SK-N-SH treated with all-trans-retinoic acid at 6 μM for 48 hours (cell line): ENCODE measurements at regions not wholly inside any gene's neighbourhood (a gene's known extent, or its start where the extent isn't known, plus 50 kb on each side); places are given as distances from the start of the nearest gene placed in this dataset.

ENCODE experiments used
- ATAC-seq: fragments of 200-7000 bp; cut with Tn5 transposase; 3 replicates; pipeline ENCODE4 v1.9.1; 2020; ENCODE audit warnings: mild to moderate bottlenecking, moderate library complexity
- BACH2 ChIP-seq: fragments of 250-450 bp; sonication (Bioruptor Pico); IDR thresholded peaks from 2 replicates; pipeline ENCODE4 v1.9.0; 2021; ENCODE audit warnings: mild to moderate bottlenecking, borderline replicate concordance
- CSDC2 ChIP-seq: fragments of 250-450 bp; sonication (Bioruptor Pico); IDR thresholded peaks from 2 replicates; pipeline ENCODE4 v1.5.0; 2020; ENCODE audit warnings: mild to moderate bottlenecking, moderate library complexity
- ESRRG ChIP-seq: fragments of 250-450 bp; sonication (Bioruptor Pico); IDR thresholded peaks from 2 replicates; pipeline ENCODE4 v1.6.1; 2021; ENCODE audit warnings: mild to moderate bottlenecking
- GLIS3 ChIP-seq: fragments of 250-450 bp; sonication (Bioruptor Pico); IDR thresholded peaks from 2 replicates; pipeline ENCODE4 v1.5.0; 2020; ENCODE audit warnings: mild to moderate bottlenecking, moderate library complexity
- ISL1 ChIP-seq: fragments of 250-450 bp; sonication (Bioruptor Pico); IDR thresholded peaks from 2 replicates; pipeline ENCODE4 v2.1.2; 2022; ENCODE audit warnings: mild to moderate bottlenecking, moderate library complexity
- OSR1 ChIP-seq: fragments of 250-450 bp; sonication (Bioruptor Pico); IDR thresholded peaks from 2 replicates; pipeline ENCODE4 v1.8.0; 2022; ENCODE audit warnings: moderate library complexity, mild to moderate bottlenecking, inconsistent platforms
- PATZ1 ChIP-seq: fragments of 250-450 bp; sonication (Bioruptor Pico); IDR thresholded peaks from 2 replicates; pipeline ENCODE4 v1.8.0; 2020; ENCODE audit warnings: mild to moderate bottlenecking, moderate library complexity, borderline replicate concordance
- POU6F1 ChIP-seq: fragments of 250-450 bp; sonication (Bioruptor Pico); IDR thresholded peaks from 2 replicates; pipeline ENCODE4 v1.8.0; 2021; ENCODE audit warnings: low read depth, mild to moderate bottlenecking, moderate library complexity, borderline replicate concordance
- PPARA ChIP-seq: fragments of 250-450 bp; sonication (Bioruptor Pico); IDR thresholded peaks from 2 replicates; pipeline ENCODE4 v1.5.0; 2020; ENCODE audit warnings: mild to moderate bottlenecking, borderline replicate concordance
- RARB ChIP-seq: fragments of 250-450 bp; sonication (Bioruptor Pico); IDR thresholded peaks from 2 replicates; pipeline ENCODE4 v1.8.0; 2021; ENCODE audit warnings: mild to moderate bottlenecking, moderate library complexity
- SNAI2 ChIP-seq: fragments of 250-450 bp; sonication (Bioruptor Pico); IDR thresholded peaks from 2 replicates; pipeline ENCODE4 v1.5.0; 2020; ENCODE audit warnings: mild to moderate bottlenecking, moderate library complexity
- TCF4 ChIP-seq: fragments of 250-450 bp; sonication (Bioruptor Pico); IDR thresholded peaks from 2 replicates; pipeline ENCODE4 v1.8.0; 2021; ENCODE audit warnings: mild to moderate bottlenecking, moderate library complexity, borderline replicate concordance
- TOX ChIP-seq: fragments of 250-450 bp; sonication (Bioruptor Pico); IDR thresholded peaks from 2 replicates; pipeline ENCODE4 v1.8.0; 2021; ENCODE audit warnings: mild to moderate bottlenecking, moderate library complexity, borderline replicate concordance
- TSHZ2 ChIP-seq: fragments of 250-450 bp; sonication (Bioruptor Pico); IDR thresholded peaks from 2 replicates; pipeline ENCODE4 v1.5.0; 2020; ENCODE audit warnings: mild to moderate bottlenecking, moderate library complexity
- ZC3H10 ChIP-seq: fragments of 250-450 bp; sonication (Bioruptor Pico); IDR thresholded peaks from 2 replicates; pipeline ENCODE4 v1.5.1; 2021; ENCODE audit warnings: mild to moderate bottlenecking, moderate library complexity
- ZFP3 ChIP-seq: fragments of 250-450 bp; sonication (Bioruptor Pico); IDR thresholded peaks from 2 replicates; pipeline ENCODE4 v1.5.0; 2020; ENCODE audit warnings: mild to moderate bottlenecking, moderate library complexity
- ZFP30 ChIP-seq: fragments of 450-650 bp; formaldehyde crosslinking; IDR thresholded peaks from 2 replicates; pipeline ENCODE4 v1.5.0; 2022; ENCODE audit warnings: mild to moderate bottlenecking, moderate library complexity
- ZNF565 ChIP-seq: fragments of 450-650 bp; formaldehyde crosslinking; conservative IDR thresholded peaks from 2 replicates; pipeline ENCODE4 v1.5.0; 2020; ENCODE audit warnings: low read depth, mild to moderate bottlenecking, moderate library complexity
- ZNF70 ChIP-seq: fragments of 450-650 bp; formaldehyde crosslinking; IDR thresholded peaks from 2 replicates; pipeline ENCODE4 v1.5.0; 2020; ENCODE audit warnings: mild to moderate bottlenecking, moderate library complexity
- ZNF8 ChIP-seq: fragments of 450-650 bp; formaldehyde crosslinking; IDR thresholded peaks from 2 replicates; pipeline ENCODE4 v1.5.0; 2020; ENCODE audit warnings: mild to moderate bottlenecking, moderate library complexity
- TF ChIP-seq, protein P1 (sequence below): fragments of 250-450 bp; sonication (Bioruptor Pico); IDR thresholded peaks from 2 replicates; pipeline ENCODE4 v1.5.1; 2021; ENCODE audit warnings: mild to moderate bottlenecking, moderate library complexity
- TF ChIP-seq, protein P2 (sequence below): fragments of 250-450 bp; sonication (Bioruptor Pico); IDR thresholded peaks from 2 replicates; pipeline ENCODE4 v1.5.1; 2020; ENCODE audit warnings: low read depth, mild to moderate bottlenecking, moderate library complexity

DNA sequence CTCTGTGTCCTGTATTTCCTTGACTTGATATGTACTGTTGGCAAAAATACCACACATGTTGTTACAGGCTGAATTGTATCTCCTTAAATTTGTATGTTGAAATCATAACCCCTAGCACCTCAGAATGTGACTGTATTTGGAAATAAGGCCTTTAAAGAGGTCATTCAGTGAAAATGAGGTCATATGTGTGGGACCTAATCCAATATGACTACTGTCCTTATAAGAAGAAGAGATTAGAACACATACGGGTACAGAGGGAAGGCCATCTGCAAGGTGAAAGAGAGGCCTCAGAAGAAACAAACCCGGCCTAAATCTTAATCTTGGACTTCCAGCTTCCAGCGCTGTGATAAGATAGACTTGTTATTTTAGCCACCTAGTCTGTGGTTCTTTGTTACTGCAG is 202.5 kb downstream of the NUFIP1 start (continued):
- TF ChIP-seq GLIS3, result no peak

GRCh38 chr13:44785401-44785800 is 203.9 kb downstream of the NUFIP1 start:
- TF ChIP-seq POU6F1 (CRISPR knock-in tag) (no peak), ZNF70 (CRISPR knock-in tag) (no peak), TCF4 (CRISPR knock-in tag) (no peak), TSHZ2 (CRISPR knock-in tag) (no peak), ZFP3 (CRISPR knock-in tag) (no peak), TOX (CRISPR knock-in tag) (no peak), BACH2 (CRISPR knock-in tag) (no peak), PATZ1 (CRISPR knock-in tag) (no peak), ZNF8 (CRISPR knock-in tag) (no peak), ZNF565 (CRISPR knock-in tag) (no peak), CSDC2 (no peak), OSR1 (CRISPR knock-in tag) (no peak), ISL1 (CRISPR knock-in tag) (no peak), PPARA (CRISPR knock-in tag) (no peak)
- TF ChIP-seq, protein P1, sequence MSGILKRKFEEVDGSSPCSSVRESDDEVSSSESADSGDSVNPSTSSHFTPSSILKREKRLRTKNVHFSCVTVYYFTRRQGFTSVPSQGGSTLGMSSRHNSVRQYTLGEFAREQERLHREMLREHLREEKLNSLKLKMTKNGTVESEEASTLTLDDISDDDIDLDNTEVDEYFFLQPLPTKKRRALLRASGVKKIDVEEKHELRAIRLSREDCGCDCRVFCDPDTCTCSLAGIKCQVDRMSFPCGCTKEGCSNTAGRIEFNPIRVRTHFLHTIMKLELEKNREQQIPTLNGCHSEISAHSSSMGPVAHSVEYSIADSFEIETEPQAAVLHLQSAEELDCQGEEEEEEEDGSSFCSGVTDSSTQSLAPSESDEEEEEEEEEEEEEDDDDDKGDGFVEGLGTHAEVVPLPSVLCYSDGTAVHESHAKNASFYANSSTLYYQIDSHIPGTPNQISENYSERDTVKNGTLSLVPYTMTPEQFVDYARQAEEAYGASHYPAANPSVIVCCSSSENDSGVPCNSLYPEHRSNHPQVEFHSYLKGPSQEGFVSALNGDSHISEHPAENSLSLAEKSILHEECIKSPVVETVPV (CRISPR knock-in tag), result no peak
- ATAC-seq, result no peak

- no peak for ATAC-seq
- no peak for TF ChIP-seq ZFP30 (CRISPR knock-in tag)
- TF ChIP-seq RARB (CRISPR knock-in tag), result no peak
- no peak for TF ChIP-seq TCF4 (CRISPR knock-in tag)
- TF ChIP-seq ZNF8 (CRISPR knock-in tag), result no peak
- no peak for TF ChIP-seq ZNF565 (CRISPR knock-in tag)
- no peak for TF ChIP-seq BACH2 (CRISPR knock-in tag)
- TF ChIP-seq ESRRG (CRISPR knock-in tag), result no peak
- no peak for TF ChIP-seq ZFP3 (CRISPR knock-in tag)
- TF ChIP-seq PPARA (CRISPR knock-in tag), result no peak
- no peak for TF ChIP-seq POU6F1 (CRISPR knock-in tag)
- TF ChIP-seq ISL1 (CRISPR knock-in tag), result no peak
- no peak for TF ChIP-seq ZC3H10 (CRISPR knock-in tag)
- TF ChIP-seq PATZ1 (CRISPR knock-in tag), result no peak
- no peak for TF ChIP-seq GLIS3
- TF ChIP-seq SNAI2 (CRISPR knock-in tag), result no peak
- TF ChIP-seq OSR1 (CRISPR knock-in tag), result no peak
- TF ChIP-seq, protein P2, sequence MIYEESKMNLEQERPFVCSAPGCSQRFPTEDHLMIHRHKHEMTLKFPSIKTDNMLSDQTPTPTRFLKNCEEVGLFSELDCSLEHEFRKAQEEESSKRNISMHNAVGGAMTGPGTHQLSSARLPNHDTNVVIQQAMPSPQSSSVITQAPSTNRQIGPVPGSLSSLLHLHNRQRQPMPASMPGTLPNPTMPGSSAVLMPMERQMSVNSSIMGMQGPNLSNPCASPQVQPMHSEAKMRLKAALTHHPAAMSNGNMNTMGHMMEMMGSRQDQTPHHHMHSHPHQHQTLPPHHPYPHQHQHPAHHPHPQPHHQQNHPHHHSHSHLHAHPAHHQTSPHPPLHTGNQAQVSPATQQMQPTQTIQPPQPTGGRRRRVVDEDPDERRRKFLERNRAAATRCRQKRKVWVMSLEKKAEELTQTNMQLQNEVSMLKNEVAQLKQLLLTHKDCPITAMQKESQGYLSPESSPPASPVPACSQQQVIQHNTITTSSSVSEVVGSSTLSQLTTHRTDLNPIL, result no peak
- no peak for TF ChIP-seq ZNF70 (CRISPR knock-in tag)
- TF ChIP-seq TSHZ2 (CRISPR knock-in tag), result no peak
Observed at GRCh38 chr13:44784708-44785080, 204.6 kb downstream of the NUFIP1 start.
